ENCODE measurements at regions not wholly inside any gene's neighbourhood (a gene's known extent, or its start where the extent isn't known, plus 50 kb on each side); places are given as distances from the start of the nearest gene placed in this dataset.

- H3K4me1 Mint-ChIP-seq (ENCODE audit: low read depth), result no peaks in the 10 kb centered on the region
- CTCF ChIA-PET, result no interaction called here
- no peak for ATAC-seq (ENCODE audit: poor library complexity)
Observed at GRCh38 chr2:228465408-228465807, 283.9 kb upstream of the SPHKAP start.

GRCh38 chr2:228458364-228458763 lies 276.9 kb upstream of the SPHKAP start:
- CTCF ChIA-PET, result no interaction called here
- POLR2A ChIA-PET, result no interaction called here
- peaks cover 24% of the 10 kb centered on the region for H3K9me3 Mint-ChIP-seq
- H3K4me3 ChIP-seq (ENCODE audit: low read length), result no peak overlapping the region
- intact Hi-C loops (cut with DNase I, micrococcal nuclease), result no loop called here
- no peak for DNase-seq
- H3K27me3 ChIP-seq (ENCODE audit: control insufficient read depth in 1 of 2, insufficient read depth in 2 of 2, low read length in 2 of 2), result no peaks in the 10 kb centered on the region
- peaks cover 17 to 20% of the 10 kb centered on the region in 2 experiments for H3K9me3 ChIP-seq (ENCODE audit: control insufficient read depth in 1 of 2, insufficient read depth in 1 of 2, low read length in 2 of 2)
- H3K27ac Mint-ChIP-seq, result no peak overlapping the region
- H3K36me3 ChIP-seq (ENCODE audit: insufficient read depth, low read length), result no peaks in the 10 kb centered on the region
- no peak overlapping the region for H3K27ac ChIP-seq (ENCODE audit: low read depth in 1 of 2, low read length in 2 of 2)
- ATAC-seq (ENCODE audit: poor library complexity), result no peak
- TF ChIP-seq CTCF (IDR thresholded peaks at IDR 0.05), result no peak
- no peaks in the 10 kb centered on the region for H3K4me1 Mint-ChIP-seq (ENCODE audit: low read depth)
- no peak overlapping the region for H3K4me3 Mint-ChIP-seq
- H3K27me3 Mint-ChIP-seq, result no peaks in the 10 kb centered on the region
- H3K4me1 ChIP-seq (ENCODE audit: insufficient read depth, low read length), result no peaks in the 10 kb centered on the region
- no peaks in the 10 kb centered on the region for H3K36me3 Mint-ChIP-seq (ENCODE audit: low read depth)

More at GRCh38 chr2:228465408-228465807, 283.9 kb upstream of the SPHKAP start:
- intact Hi-C loops (cut with DNase I, micrococcal nuclease), result no loop called here
- no peak for TF ChIP-seq CTCF (IDR thresholded peaks at IDR 0.05)
- no peak for DNase-seq
- Histone ChIP-seq H3K4me3 (ENCODE audit: low read length) (no peak overlapping the region), H3K36me3 (ENCODE audit: insufficient read depth, low read length) (no peaks in the 10 kb centered on the region), H3K27me3 (ENCODE audit: control insufficient read depth in 1 of 2, insufficient read depth in 2 of 2, low read length in 2 of 2) (no peaks in the 10 kb centered on the region), H3K4me1 (ENCODE audit: insufficient read depth, low read length) (no peaks in the 10 kb centered on the region), H3K27ac (ENCODE audit: low read depth in 1 of 2, low read length in 2 of 2) (no peak overlapping the region), H3K9me3 (ENCODE audit: control insufficient read depth in 1 of 2, insufficient read depth in 1 of 2, low read length in 2 of 2) (peaks cover 0 to 17% of the 10 kb centered on the region in 2 experiments)
- Mint-ChIP-seq H3K27me3 (no peaks in the 10 kb centered on the region), H3K9me3 (peaks cover 15% of the 10 kb centered on the region), H3K36me3 (ENCODE audit: low read depth) (no peaks in the 10 kb centered on the region), H3K4me3 (no peak overlapping the region), H3K27ac (no peak overlapping the region)
- POLR2A ChIA-PET, result no interaction called here

- Histone ChIP-seq H3K36me3 (ENCODE audit: insufficient read depth, low read length) (no peaks in the 10 kb centered on the region), H3K9me3 (ENCODE audit: control insufficient read depth in 1 of 2, insufficient read depth in 1 of 2, low read length in 2 of 2) (peaks cover 0 to 5% of the 10 kb centered on the region in 2 experiments), H3K27ac (ENCODE audit: low read depth in 1 of 2, low read length in 2 of 2) (no peak overlapping the region), H3K4me1 (ENCODE audit: insufficient read depth, low read length) (no peaks in the 10 kb centered on the region), H3K27me3 (ENCODE audit: control insufficient read depth in 1 of 2, insufficient read depth in 2 of 2, low read length in 2 of 2) (no peaks in the 10 kb centered on the region), H3K4me3 (ENCODE audit: low read length) (no peak overlapping the region)
- no peak for TF ChIP-seq CTCF (IDR thresholded peaks at IDR 0.05)
- ChIA-PET CTCF (no interaction called here), POLR2A (no interaction called here)
- H3K4me3 Mint-ChIP-seq, result no peak overlapping the region
- intact Hi-C loops (cut with DNase I, micrococcal nuclease), result no loop called here
- H3K27ac Mint-ChIP-seq, result no peak overlapping the region
- no peaks in the 10 kb centered on the region for H3K27me3 Mint-ChIP-seq
- no peaks in the 10 kb centered on the region for H3K4me1 Mint-ChIP-seq (ENCODE audit: low read depth)
- ATAC-seq (ENCODE audit: poor library complexity) (no peak), DNase-seq (no peak)
- no peaks in the 10 kb centered on the region for H3K36me3 Mint-ChIP-seq (ENCODE audit: low read depth)
- peaks cover 8% of the 10 kb centered on the region for H3K9me3 Mint-ChIP-seq
Observed at GRCh38 chr2:228447266-228447915, 265.9 kb upstream of the SPHKAP start.

Measured in CD4-positive, alpha-beta T cell (primary cell).